HG03280 (cell line): ENCODE measurements at regions not wholly inside any gene's neighbourhood (a gene's known extent, or its start where the extent isn't known, plus 50 kb on each side); places are given as distances from the start of the nearest gene placed in this dataset.

Experiments
- ATAC-seq: cut with Tn5 transposase; IDR thresholded peaks from one replicate; pipeline ENCODE4 v1.9.1; 2021; ENCODE audit warnings: mild to moderate bottlenecking, moderate library complexity; ENCODE audit not compliant: unreplicated experiment

DNA sequence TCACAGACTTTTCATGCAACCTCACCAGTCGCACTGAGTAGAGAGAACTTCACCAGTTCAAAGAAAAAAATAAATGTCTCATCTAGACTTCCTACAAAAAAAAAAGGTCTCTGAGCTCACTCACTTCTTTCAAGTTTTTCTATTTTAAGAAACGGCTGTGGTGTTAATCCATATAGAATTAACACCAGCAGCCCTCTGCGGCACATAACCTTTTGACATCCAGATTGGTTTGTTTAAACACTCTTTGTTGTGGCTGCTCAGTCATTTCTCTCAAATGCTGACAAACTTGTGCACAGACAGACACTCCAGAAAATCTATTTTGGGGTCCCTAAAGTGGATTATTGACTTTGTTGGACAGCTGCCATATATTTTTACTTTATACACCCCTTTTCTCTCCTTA, 874.9 kb downstream of the EFNB2 start:
- no peak for ATAC-seq

DNA sequence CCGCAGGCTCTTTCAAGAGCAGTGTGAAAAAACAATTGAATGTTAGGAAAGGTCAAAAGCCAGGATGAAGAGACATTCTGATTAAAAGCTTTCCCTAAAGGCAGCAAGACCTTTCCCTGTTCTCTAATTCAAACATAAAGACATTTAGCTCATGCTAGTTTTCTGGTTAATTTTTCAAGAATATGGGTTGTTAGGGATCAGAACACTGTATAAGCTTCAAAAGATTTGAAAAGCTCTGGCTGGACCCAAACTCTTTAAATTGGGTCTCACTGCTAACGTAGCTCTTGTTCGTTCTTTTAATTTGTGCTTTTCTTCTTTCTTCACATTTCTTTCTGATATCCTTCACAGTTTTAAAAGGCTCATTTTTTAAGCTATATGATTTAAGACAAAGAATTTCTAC, 877.0 kb downstream of the EFNB2 start:
- ATAC-seq, result no peak

DNA sequence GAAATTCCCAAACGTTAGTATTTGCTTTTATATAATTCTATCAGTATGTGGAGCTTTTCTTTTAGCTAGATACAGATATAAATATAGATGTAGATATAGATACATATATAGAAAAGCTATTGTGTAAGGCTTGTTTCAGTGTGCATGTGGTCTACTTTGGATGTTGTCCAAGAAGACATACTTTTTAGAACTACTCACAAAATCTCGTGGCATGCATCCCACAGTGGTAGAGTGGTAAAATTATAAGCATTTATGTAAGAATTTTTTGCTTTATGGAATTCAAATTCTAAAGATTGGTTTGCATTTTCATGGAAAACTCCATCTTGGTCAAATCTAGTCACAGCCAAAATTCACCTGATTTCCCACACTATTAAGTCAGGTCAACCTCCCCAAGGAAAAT, 880.4 kb downstream of the EFNB2 start:
- no peak for ATAC-seq

DNA sequence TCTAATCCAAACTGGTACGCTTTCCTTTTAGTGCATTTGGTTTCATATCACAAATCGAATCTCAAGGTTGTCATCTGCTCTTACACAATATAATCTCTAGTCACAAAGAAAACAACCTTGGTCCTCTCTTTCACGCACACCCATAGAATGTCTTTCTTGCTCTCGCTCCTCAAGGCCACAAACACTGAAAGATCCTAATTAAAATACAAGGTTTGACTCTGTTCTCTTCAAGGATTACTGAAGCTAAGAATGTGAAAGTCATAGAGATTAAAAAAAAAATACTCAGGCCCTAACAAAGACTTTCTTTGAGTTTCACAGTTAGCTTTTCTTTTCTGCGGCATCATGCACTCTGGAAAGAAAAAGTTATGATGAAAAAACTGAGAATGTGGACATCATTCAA, 891.5 kb downstream of the EFNB2 start:
- no peak for ATAC-seq

DNA sequence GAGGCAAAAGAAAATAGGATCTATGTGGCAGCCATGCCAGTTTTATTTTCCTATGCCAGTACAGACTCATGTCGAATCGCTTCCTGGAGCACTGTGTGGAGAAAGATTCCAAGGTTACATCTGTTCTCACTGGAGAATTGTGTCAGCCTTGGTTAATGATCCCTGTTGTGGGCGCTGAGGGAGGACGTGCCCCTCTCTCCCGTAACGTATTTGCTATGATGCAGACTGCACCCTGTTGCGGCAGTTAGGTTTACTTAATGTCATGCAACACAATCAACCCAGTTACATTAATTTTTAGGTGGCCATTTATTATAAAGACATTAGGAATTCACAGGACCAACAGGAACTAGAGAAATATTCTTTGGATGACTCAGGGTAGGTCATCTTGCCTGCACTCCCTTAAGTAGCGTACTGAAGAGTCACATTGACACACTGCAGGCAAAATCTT, 892.9 kb downstream of the EFNB2 start:
- no peak for ATAC-seq

DNA sequence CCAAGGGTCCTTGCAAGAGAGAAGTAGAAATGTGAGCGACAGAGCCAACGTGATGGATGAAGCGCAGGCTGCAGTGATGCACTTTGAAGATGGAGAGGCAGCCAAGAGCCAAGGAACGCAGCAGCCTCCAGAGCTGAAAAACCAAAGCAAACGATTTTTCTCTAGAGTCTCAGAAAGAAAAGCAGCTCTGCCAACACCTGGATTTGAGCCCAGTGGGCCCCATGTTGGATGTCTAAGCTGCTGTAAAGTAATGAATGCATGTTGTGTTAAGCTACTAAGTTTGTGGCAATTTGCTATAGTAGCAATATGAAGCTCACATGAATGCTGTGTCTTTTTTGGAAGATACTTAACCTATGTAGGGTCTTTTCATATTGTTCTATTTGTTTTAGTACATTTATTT, 894.3 kb downstream of the EFNB2 start:
- no peak for ATAC-seq

DNA sequence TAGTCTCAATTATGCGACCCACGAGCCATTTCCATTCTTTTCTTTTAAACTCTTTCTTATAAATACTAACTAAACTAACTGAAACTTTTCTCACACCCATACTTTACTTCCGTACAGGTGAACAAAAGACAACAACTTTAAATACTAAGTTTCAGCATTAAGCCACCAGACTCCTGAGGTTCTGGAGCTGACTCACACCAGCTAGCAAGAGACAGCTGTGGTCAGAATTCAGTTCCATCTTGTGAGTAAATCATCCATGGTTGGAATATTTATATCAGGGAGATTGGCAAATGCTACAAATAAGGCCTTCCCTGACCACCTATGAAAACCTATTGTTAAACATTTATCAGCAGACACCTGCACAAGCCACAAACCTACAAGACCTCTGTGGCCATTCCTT, 897.0 kb downstream of the EFNB2 start:
- ATAC-seq, result no peak

DNA sequence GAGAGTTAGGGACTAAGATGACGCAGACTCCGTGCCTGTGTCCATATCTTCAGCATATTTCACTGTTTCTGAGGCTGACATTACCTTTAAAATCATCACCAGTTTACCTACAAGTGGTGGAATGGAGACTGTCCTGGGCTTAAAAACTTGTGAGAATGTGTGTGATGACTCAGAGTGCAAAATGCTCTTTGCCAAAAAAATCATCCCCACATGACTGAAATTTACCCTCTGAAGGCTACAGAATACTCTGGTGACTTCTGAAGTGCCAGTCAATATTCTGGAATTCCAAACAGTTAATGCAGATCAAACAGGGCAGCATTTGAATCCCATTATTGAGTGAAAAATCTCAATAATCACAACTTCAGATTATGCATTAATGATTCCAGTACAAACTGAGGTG, 901.4 kb downstream of the EFNB2 start:
- no peak for ATAC-seq

DNA sequence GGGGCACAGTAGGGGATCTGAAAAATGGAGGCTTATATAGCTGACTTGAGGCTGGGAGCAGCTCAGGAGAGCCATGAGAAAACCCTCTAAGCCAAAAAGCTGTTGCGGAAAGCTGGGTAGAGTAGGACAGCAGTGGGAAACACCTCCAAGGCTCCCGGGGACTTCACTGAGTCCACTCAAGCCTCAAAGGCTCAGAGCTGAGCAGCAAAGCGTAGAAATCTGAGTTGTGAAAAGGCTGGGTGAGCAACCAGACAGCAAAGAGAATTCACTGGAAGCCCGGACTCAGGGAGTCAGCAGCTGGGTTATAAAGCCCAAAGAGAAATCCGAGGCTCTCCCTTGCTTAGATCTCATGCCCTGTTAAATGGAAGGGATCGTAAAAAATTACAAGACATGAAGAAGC, 905.0 kb downstream of the EFNB2 start:
- ATAC-seq, result no peak

DNA sequence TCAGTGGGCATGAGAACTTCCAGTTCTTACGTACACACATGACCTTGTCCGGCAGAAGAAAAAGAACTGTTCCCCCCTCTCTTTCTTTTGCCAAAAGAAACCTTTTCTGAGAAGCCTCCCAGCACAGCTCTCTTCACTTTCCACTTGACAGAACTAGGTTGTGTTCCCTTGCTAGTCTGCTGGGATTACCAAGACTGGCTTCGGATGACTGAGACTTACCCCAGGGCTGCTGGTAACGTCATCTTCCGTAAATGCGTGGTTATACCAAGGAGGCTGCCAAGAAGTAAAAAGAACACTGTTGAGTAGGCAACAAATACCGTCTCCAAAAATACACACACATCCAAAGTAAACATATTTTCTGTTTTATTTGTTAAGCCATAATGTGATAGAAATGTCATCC, 908.2 kb downstream of the EFNB2 start:
- ATAC-seq, result no peak

DNA sequence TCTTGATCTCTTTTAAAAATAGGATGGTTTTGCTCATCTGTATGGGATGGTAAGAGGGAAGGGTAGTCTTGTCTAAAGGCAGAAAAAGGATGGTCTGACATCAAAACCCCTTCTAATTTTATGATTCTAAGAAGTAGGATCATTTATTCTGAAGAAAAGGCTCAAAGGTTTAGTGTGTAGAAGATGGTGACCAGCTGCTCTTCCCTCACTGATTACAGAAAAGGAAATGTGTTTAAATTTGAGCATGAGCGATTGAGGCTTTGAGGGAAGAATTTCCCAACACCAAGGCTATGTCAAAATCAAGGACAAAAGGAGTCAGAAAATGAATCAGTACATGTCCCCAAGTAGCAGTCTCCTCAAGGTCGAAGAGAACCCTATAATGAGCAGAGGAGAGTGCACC, 909.8 kb downstream of the EFNB2 start:
- ATAC-seq, result no peak

DNA sequence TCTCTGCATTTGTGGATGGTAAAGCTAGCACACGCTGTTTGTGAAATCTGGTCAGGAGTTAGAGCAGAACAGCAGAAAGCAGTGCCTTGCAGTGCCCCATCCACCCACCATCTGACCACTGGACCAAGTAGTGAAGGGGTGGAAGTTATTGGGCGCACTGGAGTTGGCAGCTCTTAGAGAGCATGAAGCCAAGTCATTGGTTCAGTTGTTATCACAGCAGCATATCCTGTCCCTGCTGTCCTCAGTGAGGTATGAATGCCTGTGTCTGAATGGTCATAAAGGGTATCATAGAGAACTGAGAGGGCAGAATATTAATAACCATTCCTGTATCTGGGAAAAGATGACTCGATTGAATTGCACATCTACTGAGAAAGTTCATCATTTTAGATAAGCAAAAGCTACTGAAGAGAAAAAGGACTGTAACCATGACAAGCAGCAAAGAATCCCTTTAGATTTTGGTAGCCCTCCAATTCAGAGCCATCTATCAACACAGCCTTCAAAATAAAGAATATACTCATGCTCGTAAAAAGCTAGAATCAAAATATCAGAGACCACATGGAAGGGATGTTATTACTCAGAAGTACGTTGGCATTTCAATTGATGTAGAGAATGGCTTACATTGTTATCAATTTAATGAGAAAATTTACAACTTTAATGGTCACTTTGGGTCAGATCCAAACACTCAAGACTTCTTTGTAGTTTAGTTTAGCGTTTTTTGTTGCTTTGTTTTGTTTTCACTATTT, 919.0 kb downstream of the EFNB2 start:
- ATAC-seq, result no peak

DNA sequence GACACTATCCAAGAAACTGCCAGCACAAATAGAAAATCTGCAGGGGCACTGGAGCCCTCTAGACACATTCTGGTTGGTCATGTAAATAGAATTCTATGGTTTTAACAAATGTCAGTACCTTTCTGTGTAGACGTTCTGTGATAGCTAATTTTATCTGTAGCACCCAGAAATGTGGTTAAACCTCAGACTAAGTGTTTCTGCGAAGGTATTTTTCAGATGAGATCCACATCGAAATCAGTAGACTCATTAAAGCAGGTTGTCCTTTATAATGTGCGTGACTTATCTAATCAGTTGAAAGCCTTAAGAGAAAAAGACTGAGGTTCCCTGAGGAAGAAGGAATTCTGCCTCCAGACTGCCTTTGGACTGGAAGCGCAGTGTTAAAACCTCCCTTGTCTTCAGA, 922.9 kb downstream of the EFNB2 start:
- no peak for ATAC-seq

DNA sequence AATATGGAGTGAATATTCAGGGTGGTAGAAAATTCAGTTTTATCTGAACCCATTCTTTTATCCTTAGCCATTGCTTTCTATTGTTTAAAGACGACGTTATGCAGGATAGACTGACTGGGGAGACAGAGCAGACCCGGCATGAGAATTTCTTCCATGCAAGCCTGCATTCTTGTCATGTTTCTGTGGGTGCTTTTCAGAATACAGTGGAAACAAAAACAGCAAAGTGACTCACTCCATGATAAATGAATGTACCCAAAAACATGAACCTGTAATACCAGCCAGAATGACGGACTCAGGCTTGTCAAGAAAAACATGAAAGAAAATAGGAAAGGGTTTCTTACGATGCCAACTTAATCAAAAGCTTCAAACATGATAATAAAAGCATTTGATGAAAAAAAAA, 924.0 kb downstream of the EFNB2 start:
- no peak for ATAC-seq

DNA sequence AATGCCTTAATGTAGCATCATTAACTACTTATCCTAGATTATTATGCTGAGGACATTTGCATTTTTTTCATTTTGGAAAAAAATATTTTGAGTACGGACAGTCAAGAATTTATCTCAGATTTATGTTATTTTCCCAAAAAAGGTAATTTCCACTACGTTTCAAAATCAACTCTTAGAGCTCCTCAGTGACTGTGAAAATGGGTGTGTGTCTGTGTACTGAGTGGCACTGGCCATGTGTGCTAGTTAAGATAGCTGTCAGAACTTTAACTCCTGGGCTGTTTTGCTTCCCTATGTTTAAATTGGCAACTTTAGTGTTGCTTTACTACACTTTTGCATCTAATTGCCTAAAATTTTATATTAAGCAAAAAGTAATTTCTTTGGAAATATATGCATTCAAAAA, 927.4 kb downstream of the EFNB2 start:
- ATAC-seq, result no peak

DNA sequence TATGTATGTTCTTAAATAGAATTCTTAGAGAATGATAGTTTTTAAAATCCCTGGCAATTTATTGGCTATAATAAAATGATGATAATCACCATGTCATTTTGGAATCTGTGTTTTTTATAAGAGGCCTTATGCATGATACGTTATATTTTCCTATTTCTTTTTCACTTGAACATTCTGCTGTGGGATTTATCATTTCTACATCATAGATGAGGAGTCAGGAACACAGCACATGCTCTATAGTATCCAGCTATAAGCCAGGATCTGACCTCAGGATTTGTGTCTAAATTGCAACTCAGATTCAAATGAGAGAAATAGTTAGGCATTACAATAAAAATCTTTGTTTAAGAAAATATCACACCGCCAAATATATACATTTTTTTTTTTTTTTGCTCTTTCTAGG, 928.0 kb downstream of the EFNB2 start:
- no peak for ATAC-seq

DNA sequence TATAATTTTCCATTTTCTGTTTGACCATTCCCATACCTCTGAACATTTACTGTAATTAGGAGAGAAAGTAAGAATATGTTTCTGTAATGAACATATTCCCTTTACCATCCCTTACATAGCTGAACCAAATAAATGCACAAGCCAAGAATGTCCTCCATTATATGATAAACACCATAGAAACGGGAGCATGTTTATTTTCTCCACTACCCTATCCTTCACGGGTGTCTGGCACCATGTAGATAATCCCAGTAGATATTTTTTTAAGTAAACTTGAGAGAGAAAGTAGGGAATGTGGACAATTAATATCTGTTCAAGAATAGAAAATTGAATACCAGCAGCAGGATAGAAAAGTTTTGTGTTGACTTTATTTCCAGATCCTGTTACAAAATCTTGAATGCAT, 928.4 kb downstream of the EFNB2 start:
- no peak for ATAC-seq

DNA sequence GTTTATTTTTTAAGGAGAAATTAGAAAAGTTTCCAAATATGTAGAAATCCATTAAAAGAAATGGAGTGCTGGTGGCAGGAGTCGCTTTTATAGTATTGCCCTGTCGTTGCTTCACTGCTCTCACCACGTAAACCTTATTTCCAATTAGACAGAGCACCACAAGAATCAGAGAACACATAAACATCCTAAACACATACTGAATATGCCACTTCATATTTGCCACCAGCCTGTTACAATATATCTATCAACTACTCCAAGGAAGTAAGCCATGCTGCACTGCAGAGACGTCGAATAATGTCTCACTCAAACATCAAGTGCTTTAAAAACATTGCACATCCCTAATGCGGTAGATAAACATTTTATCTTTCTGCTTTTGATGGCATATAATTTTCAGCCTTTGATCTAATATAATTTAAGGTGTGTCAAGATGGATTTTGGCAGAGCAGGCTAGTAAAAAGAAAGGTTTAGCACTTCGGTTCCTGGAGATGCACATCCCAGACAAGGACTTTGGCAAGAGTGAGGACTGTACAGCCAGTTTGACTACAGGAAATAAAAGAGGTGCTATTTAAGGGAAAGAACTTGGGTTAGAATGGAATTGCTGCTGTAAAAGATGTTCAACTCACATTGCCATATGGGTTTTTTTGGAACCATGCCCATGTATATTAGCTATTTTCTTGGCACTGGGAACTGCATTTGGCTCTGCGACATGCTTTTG, 932.3 kb downstream of the EFNB2 start:
- no peak for ATAC-seq

DNA sequence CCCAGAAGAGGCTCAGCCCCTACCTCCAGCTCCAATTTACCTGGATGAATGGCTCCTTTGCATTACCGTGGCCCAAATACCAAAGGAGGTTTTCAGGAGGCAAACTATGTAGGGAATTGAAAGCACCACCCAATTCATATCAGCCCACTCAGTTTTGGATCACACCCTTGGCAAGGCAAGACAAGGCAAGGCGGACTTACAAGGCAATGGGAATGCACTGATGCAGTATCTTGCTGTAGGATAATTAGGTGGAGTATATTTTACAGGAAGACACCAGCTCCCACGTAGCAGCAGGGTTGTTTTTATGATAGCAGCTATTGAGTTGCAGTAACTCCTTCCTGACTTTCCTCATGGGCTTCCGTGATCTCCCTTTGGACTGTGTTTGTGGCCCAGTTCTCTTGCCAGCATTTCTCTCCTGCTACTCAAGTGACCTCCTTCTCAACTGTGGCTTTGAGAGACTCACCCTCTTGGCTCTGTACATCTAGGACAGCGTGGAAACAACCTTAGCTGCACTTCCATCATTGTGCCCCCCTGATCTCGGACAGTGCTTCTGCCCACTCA, 935.9 kb downstream of the EFNB2 start:
- no peak for ATAC-seq

DNA sequence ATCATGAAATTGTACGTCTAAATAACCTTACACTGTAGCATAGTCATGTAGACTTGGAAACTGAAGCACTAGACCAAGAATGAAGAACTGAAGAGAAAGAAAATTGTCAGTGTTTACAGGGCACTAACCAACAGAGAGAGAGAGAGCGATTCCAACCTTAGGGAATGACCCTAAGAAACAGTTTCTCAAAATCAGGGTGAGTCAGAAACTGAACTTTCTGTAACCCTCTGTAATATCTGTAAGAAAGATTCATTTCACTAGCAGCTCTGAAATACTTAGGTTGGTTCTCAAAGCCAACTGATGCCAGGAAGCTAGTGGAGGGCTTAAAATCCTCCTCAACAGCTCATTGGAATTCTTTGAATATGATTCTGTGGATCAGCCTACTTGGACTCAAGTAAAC, 936.9 kb downstream of the EFNB2 start:
- no peak for ATAC-seq

DNA sequence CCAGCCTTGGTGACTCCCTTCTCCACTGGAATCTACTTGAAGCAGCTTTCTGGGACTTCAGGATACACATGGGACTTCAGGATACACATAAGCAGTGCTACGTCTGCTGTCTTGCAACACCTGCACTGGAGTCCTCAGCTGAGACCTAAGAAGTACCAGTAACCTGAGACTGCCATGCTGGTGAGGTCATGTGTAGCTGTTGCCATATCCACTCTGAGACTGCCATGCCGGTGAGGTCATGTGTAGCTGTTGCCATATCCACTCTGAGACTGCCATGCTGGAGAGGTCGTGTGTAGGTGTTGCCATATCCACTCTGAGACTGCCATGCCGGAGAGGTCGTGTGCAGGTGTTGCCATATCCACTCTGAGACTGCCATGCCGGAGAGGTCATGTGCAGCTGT, 937.9 kb downstream of the EFNB2 start:
- ATAC-seq, result no peak

DNA sequence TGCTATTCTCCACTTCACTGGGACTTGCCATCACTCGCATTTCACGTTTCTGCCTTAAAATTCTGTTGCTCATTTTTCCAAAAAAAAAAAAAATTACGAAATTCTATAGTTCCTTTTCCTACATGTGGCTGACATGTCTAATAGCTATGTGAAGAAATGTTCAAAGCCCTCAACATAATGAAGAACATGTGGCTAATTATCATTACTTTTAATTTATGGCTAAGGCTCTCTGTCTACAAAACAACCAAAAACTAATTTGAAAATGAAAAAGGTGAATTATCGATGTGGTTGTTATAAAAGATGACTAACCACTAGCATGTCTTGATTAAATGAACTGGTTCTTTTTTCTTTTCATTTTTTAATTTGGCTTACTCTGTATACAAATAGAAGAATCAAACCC, 940.0 kb downstream of the EFNB2 start:
- ATAC-seq, result no peak
